ENCODE measurements at regions not wholly inside any gene's neighbourhood (a gene's known extent, or its start where the extent isn't known, plus 50 kb on each side); places are given as distances from the start of the nearest gene placed in this dataset.

DNA sequence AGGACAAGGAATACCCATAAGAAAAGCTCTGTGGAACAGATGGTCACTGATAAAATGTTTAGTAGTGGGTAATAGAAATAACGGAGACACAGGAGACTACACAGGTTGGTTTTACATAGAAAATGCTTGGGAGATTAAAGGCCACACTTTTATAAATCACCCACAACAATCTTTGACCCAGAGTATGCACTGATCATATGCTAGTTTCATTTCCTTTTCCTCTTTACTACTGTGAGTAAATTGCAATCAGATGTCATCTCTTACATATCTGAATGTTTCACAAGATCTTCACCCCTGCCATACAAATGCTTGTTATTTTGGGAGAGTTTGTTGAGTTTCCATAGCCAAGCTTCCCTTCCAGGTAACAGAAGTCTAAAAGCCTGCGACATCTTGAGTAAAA, 978.4 kb upstream of the KLHL29 start:
- Histone ChIP-seq H3K4me3 (ENCODE audit: low read depth in 2 of 2, low read length in 2 of 2) (no peak overlapping the region), H3K27ac (ENCODE audit: low read length) (no peak overlapping the region), H3K36me3 (ENCODE audit: control insufficient read depth, insufficient read depth, low read length) (no peaks in the 10 kb centered on the region), H3K9me3 (ENCODE audit: control insufficient read depth, insufficient read depth, low read depth, low read length) (no peaks in the 10 kb centered on the region), H3K27me3 (ENCODE audit: control insufficient read depth, insufficient read depth, low read length) (no peaks in the 10 kb centered on the region), H3K4me1 (ENCODE audit: control insufficient read depth, insufficient read depth, low read length) (no peaks in the 10 kb centered on the region)
- no TSS peak for BruUV-seq (replicated peaks)
- in situ Hi-C loops (cut with HindIII; ENCODE audit: low pct_unique_long_range_greater_than_20kb, low sequenced_read_pairs): no loop called here
- intact Hi-C loops (cut with micrococcal nuclease; ENCODE audit: unreplicated experiment): no loop called here
- ChIA-PET POLR2A (no interaction called here), CTCF (no interaction called here)
- ATAC-seq (no peak), DNase-seq (ENCODE audit: low read depth, low spot score) (no peak)
- TF ChIP-seq, protein P1, sequence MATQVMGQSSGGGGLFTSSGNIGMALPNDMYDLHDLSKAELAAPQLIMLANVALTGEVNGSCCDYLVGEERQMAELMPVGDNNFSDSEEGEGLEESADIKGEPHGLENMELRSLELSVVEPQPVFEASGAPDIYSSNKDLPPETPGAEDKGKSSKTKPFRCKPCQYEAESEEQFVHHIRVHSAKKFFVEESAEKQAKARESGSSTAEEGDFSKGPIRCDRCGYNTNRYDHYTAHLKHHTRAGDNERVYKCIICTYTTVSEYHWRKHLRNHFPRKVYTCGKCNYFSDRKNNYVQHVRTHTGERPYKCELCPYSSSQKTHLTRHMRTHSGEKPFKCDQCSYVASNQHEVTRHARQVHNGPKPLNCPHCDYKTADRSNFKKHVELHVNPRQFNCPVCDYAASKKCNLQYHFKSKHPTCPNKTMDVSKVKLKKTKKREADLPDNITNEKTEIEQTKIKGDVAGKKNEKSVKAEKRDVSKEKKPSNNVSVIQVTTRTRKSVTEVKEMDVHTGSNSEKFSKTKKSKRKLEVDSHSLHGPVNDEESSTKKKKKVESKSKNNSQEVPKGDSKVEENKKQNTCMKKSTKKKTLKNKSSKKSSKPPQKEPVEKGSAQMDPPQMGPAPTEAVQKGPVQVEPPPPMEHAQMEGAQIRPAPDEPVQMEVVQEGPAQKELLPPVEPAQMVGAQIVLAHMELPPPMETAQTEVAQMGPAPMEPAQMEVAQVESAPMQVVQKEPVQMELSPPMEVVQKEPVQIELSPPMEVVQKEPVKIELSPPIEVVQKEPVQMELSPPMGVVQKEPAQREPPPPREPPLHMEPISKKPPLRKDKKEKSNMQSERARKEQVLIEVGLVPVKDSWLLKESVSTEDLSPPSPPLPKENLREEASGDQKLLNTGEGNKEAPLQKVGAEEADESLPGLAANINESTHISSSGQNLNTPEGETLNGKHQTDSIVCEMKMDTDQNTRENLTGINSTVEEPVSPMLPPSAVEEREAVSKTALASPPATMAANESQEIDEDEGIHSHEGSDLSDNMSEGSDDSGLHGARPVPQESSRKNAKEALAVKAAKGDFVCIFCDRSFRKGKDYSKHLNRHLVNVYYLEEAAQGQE (IDR thresholded peaks at IDR 0.05; ENCODE audit: insufficient read depth in 1 of 2, low read depth in 2 of 2, low read length in 1 of 2): no peak
- TF ChIP-seq SIN3A (IDR thresholded peaks at IDR 0.05; ENCODE audit: borderline replicate concordance, insufficient read depth, low read depth, low read length): no peak
- TF ChIP-seq, protein P2, sequence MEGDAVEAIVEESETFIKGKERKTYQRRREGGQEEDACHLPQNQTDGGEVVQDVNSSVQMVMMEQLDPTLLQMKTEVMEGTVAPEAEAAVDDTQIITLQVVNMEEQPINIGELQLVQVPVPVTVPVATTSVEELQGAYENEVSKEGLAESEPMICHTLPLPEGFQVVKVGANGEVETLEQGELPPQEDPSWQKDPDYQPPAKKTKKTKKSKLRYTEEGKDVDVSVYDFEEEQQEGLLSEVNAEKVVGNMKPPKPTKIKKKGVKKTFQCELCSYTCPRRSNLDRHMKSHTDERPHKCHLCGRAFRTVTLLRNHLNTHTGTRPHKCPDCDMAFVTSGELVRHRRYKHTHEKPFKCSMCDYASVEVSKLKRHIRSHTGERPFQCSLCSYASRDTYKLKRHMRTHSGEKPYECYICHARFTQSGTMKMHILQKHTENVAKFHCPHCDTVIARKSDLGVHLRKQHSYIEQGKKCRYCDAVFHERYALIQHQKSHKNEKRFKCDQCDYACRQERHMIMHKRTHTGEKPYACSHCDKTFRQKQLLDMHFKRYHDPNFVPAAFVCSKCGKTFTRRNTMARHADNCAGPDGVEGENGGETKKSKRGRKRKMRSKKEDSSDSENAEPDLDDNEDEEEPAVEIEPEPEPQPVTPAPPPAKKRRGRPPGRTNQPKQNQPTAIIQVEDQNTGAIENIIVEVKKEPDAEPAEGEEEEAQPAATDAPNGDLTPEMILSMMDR (IDR thresholded peaks at IDR 0.05): no peak
- TF ChIP-seq POLR2AphosphoS5 (IDR thresholded peaks at IDR 0.05; ENCODE audit: low read depth, low read length): no peak
- TF ChIP-seq TCF7L2 (IDR thresholded peaks at IDR 0.05; ENCODE audit: low read depth, low read length): no peak

DNA sequence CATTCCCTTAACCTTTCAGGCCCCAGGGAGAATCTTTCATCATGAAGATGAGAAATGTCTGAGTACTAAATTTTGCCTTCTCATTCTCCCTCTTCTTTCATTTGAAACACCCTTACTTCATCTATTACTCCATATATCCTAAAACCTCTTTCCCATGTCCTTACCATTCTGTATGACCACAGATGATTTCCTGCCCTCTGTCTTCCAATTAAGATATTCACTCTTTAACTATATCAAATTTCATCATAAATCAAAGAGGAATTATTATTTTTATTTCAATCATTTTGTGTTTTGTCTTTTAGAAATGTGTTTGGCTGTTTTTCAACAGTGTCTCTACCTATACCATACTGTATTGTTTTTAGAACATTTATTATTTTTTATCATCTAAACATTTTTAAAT, 964.9 kb upstream of the KLHL29 start:
- no peak for DNase-seq (ENCODE audit: low read depth, low spot score)
- CTCF ChIA-PET: no interaction called here
- no peaks in the 10 kb centered on the region for H3K27me3 ChIP-seq (ENCODE audit: control insufficient read depth, insufficient read depth, low read length)
- H3K36me3 ChIP-seq (ENCODE audit: control insufficient read depth, insufficient read depth, low read length): no peaks in the 10 kb centered on the region
- BruUV-seq (replicated peaks): no TSS peak
- no peak for ATAC-seq
- no peak overlapping the region for H3K27ac ChIP-seq (ENCODE audit: low read length)
- no peak overlapping the region for H3K4me3 ChIP-seq (ENCODE audit: low read depth in 2 of 2, low read length in 2 of 2)
- H3K9me3 ChIP-seq (ENCODE audit: control insufficient read depth, insufficient read depth, low read depth, low read length): no peaks in the 10 kb centered on the region
- no peaks in the 10 kb centered on the region for H3K4me1 ChIP-seq (ENCODE audit: control insufficient read depth, insufficient read depth, low read length)
- intact Hi-C loops (cut with micrococcal nuclease; ENCODE audit: unreplicated experiment): no loop called here
- POLR2A ChIA-PET: no interaction called here
- in situ Hi-C loops (cut with HindIII; ENCODE audit: low pct_unique_long_range_greater_than_20kb, low sequenced_read_pairs): no loop called here
- TF ChIP-seq TCF7L2 (IDR thresholded peaks at IDR 0.05; ENCODE audit: low read depth, low read length) (no peak), POLR2AphosphoS5 (IDR thresholded peaks at IDR 0.05; ENCODE audit: low read depth, low read length) (no peak), SIN3A (IDR thresholded peaks at IDR 0.05; ENCODE audit: borderline replicate concordance, insufficient read depth, low read depth, low read length) (no peak)
- TF ChIP-seq, protein P1 (IDR thresholded peaks at IDR 0.05; ENCODE audit: insufficient read depth in 1 of 2, low read depth in 2 of 2, low read length in 1 of 2): no peak
- TF ChIP-seq, protein P2 (IDR thresholded peaks at IDR 0.05): no peak

Data from Panc1 (cell line).